WERI-Rb-1 (cell line): ENCODE measurements at regions not wholly inside any gene's neighbourhood (a gene's known extent, or its start where the extent isn't known, plus 50 kb on each side); places are given as distances from the start of the nearest gene placed in this dataset.
A peak's percentile ranks its signal among the peaks of the same experiment; 100 is the strongest.
"Not testable (repeated sequence)": the region's sequence is repeated elsewhere in the genome, so short reads cannot be mapped to it uniquely, and the experiment has no call there.

ENCODE experiments used
- DNase-seq: peaks from one replicate; pipeline ENCODE4 v3.0.0-alpha.2; 2020
- H3K27ac ChIP-seq: fragments of 250-450 bp; sonication (Bioruptor Pico); 2 replicates; pipeline ENCODE4 v1.5.1; 2020; ENCODE audit warnings: mild to moderate bottlenecking, moderate library complexity
- H3K27me3 ChIP-seq: fragments of 250-450 bp; sonication (Bioruptor Pico); 2 replicates; pipeline ENCODE4 v1.5.1; 2021; ENCODE audit warnings: mild to moderate bottlenecking, low read depth, moderate library complexity; ENCODE audit not compliant: insufficient read depth, severe bottlenecking
- H3K36me3 ChIP-seq: fragments of 250-450 bp; sonication (Bioruptor Pico); 2 replicates; pipeline ENCODE4 v1.5.1; 2020; ENCODE audit warnings: mild to moderate bottlenecking, moderate library complexity
- H3K4me3 ChIP-seq: 2 replicates; pipeline ENCODE4 v1.5.1; 2011; ENCODE audit warnings: low read depth, mild to moderate bottlenecking, control low read depth, low read length
- H3K9me3 ChIP-seq: fragments of 250-450 bp; sonication (Bioruptor Pico); 2 replicates; pipeline ENCODE4 v1.5.1; 2021; ENCODE audit warnings: mild to moderate bottlenecking, moderate library complexity; ENCODE audit not compliant: severe bottlenecking
- TF ChIP-seq, protein P1 (sequence below): IDR thresholded peaks from 2 replicates; pipeline ENCODE4 v1.5.1; 2011; ENCODE audit warnings: low read depth, mild to moderate bottlenecking, control low read depth, inconsistent platforms, low read length

GRCh38 chrX:34338046-34338445, 205.9 kb upstream of the FAM47A start:
- no peaks in the 10 kb centered on the region for H3K36me3 ChIP-seq
- no peaks in the 10 kb centered on the region for H3K27me3 ChIP-seq
- H3K9me3 ChIP-seq: no peaks in the 10 kb centered on the region
- no peak overlapping the region for H3K27ac ChIP-seq
- H3K4me3 ChIP-seq: no peak overlapping the region
- TF ChIP-seq, protein P1, sequence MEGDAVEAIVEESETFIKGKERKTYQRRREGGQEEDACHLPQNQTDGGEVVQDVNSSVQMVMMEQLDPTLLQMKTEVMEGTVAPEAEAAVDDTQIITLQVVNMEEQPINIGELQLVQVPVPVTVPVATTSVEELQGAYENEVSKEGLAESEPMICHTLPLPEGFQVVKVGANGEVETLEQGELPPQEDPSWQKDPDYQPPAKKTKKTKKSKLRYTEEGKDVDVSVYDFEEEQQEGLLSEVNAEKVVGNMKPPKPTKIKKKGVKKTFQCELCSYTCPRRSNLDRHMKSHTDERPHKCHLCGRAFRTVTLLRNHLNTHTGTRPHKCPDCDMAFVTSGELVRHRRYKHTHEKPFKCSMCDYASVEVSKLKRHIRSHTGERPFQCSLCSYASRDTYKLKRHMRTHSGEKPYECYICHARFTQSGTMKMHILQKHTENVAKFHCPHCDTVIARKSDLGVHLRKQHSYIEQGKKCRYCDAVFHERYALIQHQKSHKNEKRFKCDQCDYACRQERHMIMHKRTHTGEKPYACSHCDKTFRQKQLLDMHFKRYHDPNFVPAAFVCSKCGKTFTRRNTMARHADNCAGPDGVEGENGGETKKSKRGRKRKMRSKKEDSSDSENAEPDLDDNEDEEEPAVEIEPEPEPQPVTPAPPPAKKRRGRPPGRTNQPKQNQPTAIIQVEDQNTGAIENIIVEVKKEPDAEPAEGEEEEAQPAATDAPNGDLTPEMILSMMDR: no peak
- DNase-seq: no peak

DNA sequence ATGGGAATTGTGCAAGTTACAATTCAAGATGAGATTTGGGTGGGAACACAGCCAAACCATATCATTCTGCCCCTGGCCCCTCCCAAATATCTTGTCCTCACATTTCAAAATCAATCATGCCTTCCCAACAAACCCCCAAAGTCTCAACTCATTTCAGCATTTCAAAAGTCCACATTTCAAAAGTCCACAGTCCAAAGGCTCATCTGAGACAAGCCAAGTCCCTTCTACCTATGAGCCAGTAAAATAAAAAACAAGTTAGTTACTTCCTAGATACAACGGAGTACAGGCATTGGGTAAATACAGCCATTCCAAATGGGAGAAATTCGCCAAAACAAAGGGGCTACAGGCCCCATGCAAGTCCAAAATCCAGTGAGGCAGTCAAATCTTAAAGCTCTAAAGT, 203.3 kb upstream of the FAM47A start:
- not testable (repeated sequence) for H3K9me3 ChIP-seq, H3K27me3 ChIP-seq, H3K27ac ChIP-seq, DNase-seq, H3K36me3 ChIP-seq, H3K4me3 ChIP-seq

DNA sequence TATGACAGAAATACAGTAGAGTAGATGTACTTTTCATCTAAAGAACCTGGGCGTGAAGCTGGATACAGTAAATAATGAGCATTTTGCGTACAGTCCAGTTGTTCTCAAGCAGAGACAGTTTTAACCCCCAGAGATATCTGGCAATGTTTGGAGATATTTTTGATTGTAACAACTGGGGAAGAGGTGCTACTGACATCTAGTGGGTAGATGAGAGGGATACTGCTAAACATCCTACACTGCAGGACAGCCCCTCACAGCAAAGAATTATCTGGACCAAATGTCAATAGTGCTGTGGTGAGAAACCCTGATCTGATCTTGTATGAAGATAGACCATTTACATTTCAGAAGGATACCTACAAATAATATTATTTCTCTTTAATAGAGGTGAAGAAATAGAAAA, 200.2 kb upstream of the FAM47A start:
- no peaks in the 10 kb centered on the region for H3K27me3 ChIP-seq
- DNase-seq: no peak
- no peaks in the 10 kb centered on the region for H3K36me3 ChIP-seq
- no peak overlapping the region for H3K4me3 ChIP-seq
- no peaks in the 10 kb centered on the region for H3K9me3 ChIP-seq
- TF ChIP-seq, protein P1: peak; percentile 48; the same call in 1 of the 2 replicates
- H3K27ac ChIP-seq: no peak overlapping the region

- Histone ChIP-seq H3K9me3 (no peaks in the 10 kb centered on the region), H3K36me3 (no peaks in the 10 kb centered on the region), H3K27me3 (no peaks in the 10 kb centered on the region), H3K27ac (no peak overlapping the region), H3K4me3 (no peak overlapping the region)
- TF ChIP-seq, protein P1: no peak
- DNase-seq: no peak
These were observed 193.3 kb upstream of the FAM47A start for GRCh38 chrX:34325460-34325859.

DNA sequence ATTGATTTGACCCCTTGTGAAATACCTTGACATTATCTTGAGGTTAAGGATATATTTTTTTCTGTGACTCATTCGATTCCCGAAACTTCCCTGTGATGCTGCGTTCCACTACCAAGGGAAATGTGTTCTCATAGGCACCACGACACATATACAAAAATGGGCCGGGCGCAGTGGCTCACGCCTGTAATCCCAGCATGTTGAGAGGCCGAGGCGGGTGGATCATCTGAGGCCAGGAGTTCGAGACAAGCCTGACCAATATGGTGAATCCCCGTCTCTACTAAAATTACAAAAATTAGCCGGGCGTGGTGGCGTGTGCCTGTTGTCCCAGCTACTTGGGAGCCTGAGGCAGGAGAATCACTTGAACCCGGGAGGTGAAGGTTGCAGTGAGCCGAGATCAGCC, 188.3 kb upstream of the FAM47A start:
- H3K27me3 ChIP-seq: not testable (repeated sequence)

DNA sequence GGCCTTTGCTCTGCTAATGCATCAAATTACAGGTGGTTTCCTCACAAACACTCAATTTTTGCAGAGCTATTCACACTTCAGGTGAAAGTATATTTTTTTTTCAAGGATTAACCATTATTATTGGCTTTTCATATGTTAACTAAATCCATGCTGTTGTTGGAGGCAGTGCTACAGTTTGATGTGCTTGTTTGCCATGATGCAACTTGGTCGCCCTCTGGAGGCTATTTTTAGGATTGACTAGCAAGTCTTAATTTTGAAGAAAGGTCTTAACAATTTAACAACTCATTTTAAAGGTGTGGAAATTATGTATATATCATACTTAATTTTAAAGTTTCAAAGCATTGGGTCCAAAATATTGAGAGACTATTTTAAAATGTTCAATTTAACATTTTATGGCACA, 168.8 kb upstream of the FAM47A start:
- peak; percentile 50 for DNase-seq
- no peaks in the 10 kb centered on the region for H3K9me3 ChIP-seq
- H3K4me3 ChIP-seq: no peak overlapping the region
- H3K27ac ChIP-seq: no peak overlapping the region
- no peaks in the 10 kb centered on the region for H3K36me3 ChIP-seq
- peaks cover 2% of the 10 kb centered on the region for H3K27me3 ChIP-seq
- TF ChIP-seq, protein P1: peak; percentile 49

More for the DNA sequence above, 188.3 kb upstream of the FAM47A start:
- DNase-seq, H3K4me3 ChIP-seq, H3K27ac ChIP-seq, H3K36me3 ChIP-seq, H3K9me3 ChIP-seq: not testable (repeated sequence)

- Histone ChIP-seq H3K27me3 (peaks cover 2% of the 10 kb centered on the region), H3K4me3 (no peak overlapping the region), H3K27ac (no peak overlapping the region), H3K36me3 (no peaks in the 10 kb centered on the region), H3K9me3 (peaks cover 3% of the 10 kb centered on the region)
- TF ChIP-seq, protein P1: no peak
- no peak for DNase-seq
These were observed 167.4 kb upstream of the FAM47A start for GRCh38 chrX:34299451-34299967.
